T-cell (primary cell): ENCODE measurements at regions not wholly inside any gene's neighbourhood (a gene's known extent, or its start where the extent isn't known, plus 50 kb on each side); places are given as distances from the start of the nearest gene placed in this dataset.

Source experiments
- ATAC-seq, 4 experiments: fragments of 200-7000 bp in 3 of 4; fragments of 150-1000 bp in 1 of 4; cut with Tn5 transposase; replicated peaks in 1 of 4; 1 replicate in 3 of 4; 2 replicates in 1 of 4; pipeline ENCODE4 v1.10.0; 2021; ENCODE audit warnings: moderate library complexity in 3 of 4, mild to moderate bottlenecking in 2 of 4, moderate number of reproducible peaks in 1 of 4
- CTCF ChIA-PET, 2 donors: fragments of 300-600 bp; sonication (Branson Sonifier 250); formaldehyde crosslinking; loops; one replicate each; lab custom pipeline; 2022; ENCODE audit warnings: antibody characterized with exemption in 2 of 2; lab: Charles Lee
- POLR2A ChIA-PET, 2 donors: fragments of 300-600 bp; sonication (Branson Sonifier 250); formaldehyde crosslinking; loops; one replicate each; lab custom pipeline; 2022; ENCODE audit warnings: antibody characterized with exemption in 2 of 2; lab: Charles Lee
- DNase-seq, 35 experiments: peaks; one replicate each; pipeline versions ENCODE4 v3.0.0 to v3.0.0-alpha.2; 2013 to 2023
- H3K27ac ChIP-seq: one replicate; pipeline ENCODE4 v1.5.1; 2013; ENCODE audit warnings: low read length
- H3K27me3 ChIP-seq, 2 experiments: replicated peaks in 1 of 2; 1 replicate in 1 of 2; 2 replicates in 1 of 2; pipeline versions ENCODE4 v1.6.1 to v1.7.0; 2013; ENCODE audit warnings: low read length in 1 of 2, mixed read lengths in 1 of 2; ENCODE audit not compliant: control insufficient read depth in 2 of 2, insufficient read depth in 2 of 2; ENCODE audit errors: extremely low read depth in 1 of 2
- H3K36me3 ChIP-seq, 2 donors: 1 replicate in 1 of 2; 2 replicates in 1 of 2; pipeline versions ENCODE4 v1.6.1 to v1.7.0; 2013; ENCODE audit warnings: low read length in 1 of 2; ENCODE audit not compliant: control insufficient read depth in 2 of 2, insufficient read depth in 1 of 2; ENCODE audit errors: extremely low read depth in 1 of 2
- H3K4me1 ChIP-seq, 2 experiments: 1 replicate in 1 of 2; 2 replicates in 1 of 2; pipeline versions ENCODE4 v1.6.1 to v1.7.0; 2013; ENCODE audit warnings: low read length in 2 of 2, mixed read lengths in 1 of 2; ENCODE audit not compliant: insufficient read depth in 2 of 2, control insufficient read depth in 1 of 2; ENCODE audit errors: extremely low read depth in 1 of 2
- H3K4me3 ChIP-seq, 2 donors: 1 replicate in 1 of 2; 2 replicates in 1 of 2; pipeline versions ENCODE4 v1.5.1 to v1.7.0; 2013; ENCODE audit warnings: mild to moderate bottlenecking in 2 of 2, low read length in 1 of 2, moderate library complexity in 1 of 2; ENCODE audit not compliant: control insufficient read depth in 1 of 2; ENCODE audit errors: extremely low read depth in 1 of 2
- H3K9me3 ChIP-seq: 2 replicates; pipeline ENCODE4 v1.7.0; 2013
- H3K27ac Mint-ChIP-seq, 2 donors: one replicate each; pipeline ENCODE4 v1.8.0; 2020 to 2021; ENCODE audit warnings: mild to moderate bottlenecking in 2 of 2, mixed read lengths in 2 of 2
- H3K27me3 Mint-ChIP-seq, 2 donors: one replicate each; pipeline ENCODE4 v1.8.0; 2021 to 2022; ENCODE audit warnings: mixed read lengths in 2 of 2
- H3K36me3 Mint-ChIP-seq: one replicate; pipeline ENCODE4 v1.8.0; 2021; ENCODE audit warnings: mixed read lengths
- H3K4me1 Mint-ChIP-seq, 3 donors: one replicate each; pipeline ENCODE4 v1.8.0; 2020 to 2022; ENCODE audit warnings: mixed read lengths in 3 of 3, mild to moderate bottlenecking in 1 of 3
- H3K4me3 Mint-ChIP-seq, 3 donors: one replicate each; pipeline ENCODE4 v1.8.0; 2020 to 2022; ENCODE audit warnings: mild to moderate bottlenecking in 3 of 3, mixed read lengths in 3 of 3, moderate library complexity in 3 of 3
- H3K9me3 Mint-ChIP-seq, 3 donors: one replicate each; pipeline ENCODE4 v1.8.0; 2020 to 2022; ENCODE audit warnings: mixed read lengths in 3 of 3
- WGBS: methylation state at CpG from one replicate; pipeline ENCODE4 v1.1.5; 2013; ENCODE audit warnings: missing lambda C conversion rate; ENCODE audit not compliant: insufficient coverage; 5-methylcytosine and 5-hydroxymethylcytosine counted together

- Mint-ChIP-seq H3K9me3 (no peaks in the 10 kb centered on the region), H3K36me3 (no peaks in the 10 kb centered on the region), H3K4me3 (no peak overlapping the region), H3K4me1 (peaks cover 0 to 2% (median 0%) of the 10 kb centered on the region in 3 donors), H3K27ac (no peak overlapping the region), H3K27me3 (peaks cover 0 to 4% of the 10 kb centered on the region in 2 donors)
- Histone ChIP-seq H3K4me3 (no peak overlapping the region), H3K36me3 (no peaks in the 10 kb centered on the region), H3K27ac (no peak overlapping the region), H3K9me3 (no peaks in the 10 kb centered on the region), H3K27me3 (peaks cover 0 to 4% of the 10 kb centered on the region in 2 experiments), H3K4me1 (peaks cover 0 to 4% of the 10 kb centered on the region in 2 experiments)
- CTCF ChIA-PET: interaction anchor here (0.5 to 1.3 kb wide), 3 partner anchors 8 to 402 kb away, joined by 3 to 7 read pairs (median 4); no protein-coding TSS in a partner anchor
- DNase-seq (no peak), ATAC-seq (no peak)
- no CpG with 5 or more reads among the region's 1 CpG for WGBS
- POLR2A ChIA-PET: no interaction called here
Measured at GRCh38 chr1:101325144-101325543, 88.3 kb downstream of the S1PR1 start.

DNA sequence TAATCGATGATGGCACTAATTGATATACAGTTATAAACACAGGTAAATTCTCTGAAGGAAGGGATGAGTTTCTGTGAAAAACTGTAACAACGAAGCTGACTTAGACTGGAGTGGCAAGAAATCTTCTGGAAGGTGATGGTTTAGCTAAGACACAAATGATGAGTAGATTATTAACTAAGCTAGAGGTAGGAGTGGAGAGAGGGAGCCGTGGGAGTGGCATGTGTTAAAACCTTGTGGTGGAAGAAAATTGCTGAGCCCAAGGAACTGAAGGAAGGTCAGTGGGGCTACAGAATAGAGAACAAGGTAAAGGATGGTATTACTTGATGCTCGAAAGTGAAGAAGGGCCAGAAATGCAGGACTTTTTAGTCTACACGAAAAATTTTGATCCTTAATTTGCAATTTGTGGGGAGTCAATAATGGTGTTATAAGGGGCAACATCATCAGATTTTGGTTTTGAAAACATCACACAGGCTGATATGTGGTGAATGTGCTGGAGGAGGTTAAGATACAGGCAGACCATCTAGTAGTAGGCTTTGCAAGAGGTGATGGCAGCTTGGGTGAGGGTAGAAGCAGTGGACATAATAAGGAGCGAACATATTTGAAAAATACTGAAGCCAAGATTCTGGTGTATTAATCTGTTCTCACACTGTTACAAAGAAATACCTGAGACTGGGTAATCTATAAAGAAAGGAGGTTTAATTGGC is 93.8 kb downstream of the S1PR1 start:
- Histone ChIP-seq H3K4me1 (peaks cover 0 to 10% of the 10 kb centered on the region in 2 experiments), H3K36me3 (no peaks in the 10 kb centered on the region), H3K27ac (no peak overlapping the region), H3K4me3 (no peak overlapping the region), H3K9me3 (no peaks in the 10 kb centered on the region), H3K27me3 (peaks cover 0 to 4% of the 10 kb centered on the region in 2 experiments)
- no peak for ATAC-seq
- Mint-ChIP-seq H3K4me3 (no peak overlapping the region), H3K4me1 (peaks cover 4 to 22% (median 7%) of the 10 kb centered on the region in 3 donors), H3K27me3 (peaks cover 0 to 3% of the 10 kb centered on the region in 2 donors), H3K36me3 (no peaks in the 10 kb centered on the region), H3K9me3 (peaks cover 0 to 16% (median 3%) of the 10 kb centered on the region in 3 donors), H3K27ac (no peak overlapping the region)
- ChIA-PET POLR2A (interaction anchor here in 1 of 2 donors (0.6 kb wide), 1 partner anchor 385 kb away, joined by 6 read pairs; no protein-coding TSS in a partner anchor), CTCF (interaction anchor here in 1 of 2 donors (0.5 kb wide), 1 partner anchor 319 kb away, joined by 5 read pairs; no protein-coding TSS in a partner anchor)
- no peak for DNase-seq
- WGBS: 82% methylated on average over 4 of the region's 6 CpGs

DNA sequence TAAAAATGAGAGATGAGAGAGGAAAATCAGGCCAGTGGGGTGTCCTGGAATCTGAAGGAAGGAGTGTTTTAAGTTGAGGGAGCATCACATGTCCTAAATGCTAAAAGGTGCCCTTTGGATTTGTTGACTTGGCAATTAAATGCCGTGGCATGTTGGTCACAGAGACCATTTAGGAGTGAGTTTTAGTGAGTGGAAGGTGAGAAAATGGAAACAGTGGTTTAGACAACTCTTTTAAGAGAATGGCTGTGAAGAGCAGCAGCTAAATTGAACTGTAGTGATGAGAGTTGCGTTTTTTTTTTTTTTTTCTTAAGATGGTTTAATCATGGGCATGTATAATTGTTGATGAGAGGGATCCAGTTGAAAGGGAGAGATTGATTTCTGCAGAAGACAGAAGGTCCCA is 95.0 kb downstream of the S1PR1 start:
- Mint-ChIP-seq H3K27me3 (peaks cover 0 to 1% of the 10 kb centered on the region in 2 donors), H3K9me3 (peaks cover 0 to 16% (median 3%) of the 10 kb centered on the region in 3 donors), H3K4me1 (peaks cover 4 to 22% (median 7%) of the 10 kb centered on the region in 3 donors), H3K27ac (no peak overlapping the region), H3K36me3 (no peaks in the 10 kb centered on the region), H3K4me3 (no peak overlapping the region)
- Histone ChIP-seq H3K27me3 (no peaks in the 10 kb centered on the region), H3K9me3 (no peaks in the 10 kb centered on the region), H3K4me1 (peaks cover 0 to 10% of the 10 kb centered on the region in 2 experiments), H3K27ac (no peak overlapping the region), H3K4me3 (no peak overlapping the region), H3K36me3 (no peaks in the 10 kb centered on the region)
- ATAC-seq (no peak), DNase-seq (no peak)
- CTCF ChIA-PET: no interaction called here
- POLR2A ChIA-PET: no interaction called here
- 65% methylated on average over 2 of the region's 2 CpGs for WGBS

GRCh38 chr1:101332633-101333032 is 95.8 kb downstream of the S1PR1 start:
- CTCF ChIA-PET: no interaction called here
- H3K27me3 ChIP-seq: no peaks in the 10 kb centered on the region
- Mint-ChIP-seq H3K4me3 (no peak overlapping the region), H3K36me3 (no peaks in the 10 kb centered on the region), H3K27ac (no peak overlapping the region), H3K9me3 (peaks cover 0 to 16% (median 3%) of the 10 kb centered on the region in 3 donors), H3K27me3 (peaks cover 0 to 1% of the 10 kb centered on the region in 2 donors), H3K4me1 (peaks cover 4 to 22% (median 7%) of the 10 kb centered on the region in 3 donors)
- POLR2A ChIA-PET: no interaction called here
- no peak for ATAC-seq
- H3K4me1 ChIP-seq: peaks cover 0 to 10% of the 10 kb centered on the region in 2 experiments
- no peaks in the 10 kb centered on the region for H3K36me3 ChIP-seq
- H3K4me3 ChIP-seq: no peak overlapping the region
- 50% methylated on average over 1 of the region's 1 CpG for WGBS
- DNase-seq: no peak
- no peaks in the 10 kb centered on the region for H3K9me3 ChIP-seq
- no peak overlapping the region for H3K27ac ChIP-seq

- Histone ChIP-seq H3K4me1 (peaks cover 0 to 10% of the 10 kb centered on the region in 2 experiments), H3K9me3 (no peaks in the 10 kb centered on the region), H3K36me3 (no peaks in the 10 kb centered on the region), H3K4me3 (no peak overlapping the region), H3K27me3 (no peaks in the 10 kb centered on the region), H3K27ac (no peak overlapping the region)
- CTCF ChIA-PET: no interaction called here
- peaks cover 0 to 16% (median 3%) of the 10 kb centered on the region in 3 donors for H3K9me3 Mint-ChIP-seq
- H3K27me3 Mint-ChIP-seq: peaks cover 0 to 1% of the 10 kb centered on the region in 2 donors
- no peak overlapping the region for H3K27ac Mint-ChIP-seq
- no peak for ATAC-seq
- no peak for DNase-seq
- POLR2A ChIA-PET: no interaction called here
- no peaks in the 10 kb centered on the region for H3K36me3 Mint-ChIP-seq
- WGBS: 88% methylated on average over 2 of the region's 4 CpGs
- H3K4me3 Mint-ChIP-seq: no peak overlapping the region
- H3K4me1 Mint-ChIP-seq: peaks cover 4 to 23% (median 7%) of the 10 kb centered on the region in 3 donors
Measured at GRCh38 chr1:101333186-101333585, 96.4 kb downstream of the S1PR1 start.

- Mint-ChIP-seq H3K36me3 (peaks cover 2% of the 10 kb centered on the region), H3K27ac (no peak overlapping the region), H3K4me3 (no peak overlapping the region), H3K9me3 (peaks cover under 1 to 10% (median 5%) of the 10 kb centered on the region in 3 donors), H3K4me1 (peaks cover 0 to 18% (median 7%) of the 10 kb centered on the region in 3 donors), H3K27me3 (peaks cover 0 to 2% of the 10 kb centered on the region in 2 donors)
- Histone ChIP-seq H3K4me3 (no peak overlapping the region), H3K9me3 (no peaks in the 10 kb centered on the region), H3K27ac (no peak overlapping the region), H3K4me1 (no peaks in the 10 kb centered on the region), H3K27me3 (no peaks in the 10 kb centered on the region), H3K36me3 (no peaks in the 10 kb centered on the region)
- ChIA-PET POLR2A (no interaction called here), CTCF (interaction anchor here (0.8 to 1.5 kb wide), 2 partner anchors 18 to 28 kb away, joined by 3 to 9 read pairs; no protein-coding TSS in a partner anchor)
- WGBS: no CpG with 5 or more reads among the region's 1 CpG
- ATAC-seq: no peak
- DNase-seq: no peak
Measured at GRCh38 chr1:101337968-101338367, 101.1 kb downstream of the S1PR1 start.
